ENCODE measurements at regions not wholly inside any gene's neighbourhood (a gene's known extent, or its start where the extent isn't known, plus 50 kb on each side); places are given as distances from the start of the nearest gene placed in this dataset.

DNA sequence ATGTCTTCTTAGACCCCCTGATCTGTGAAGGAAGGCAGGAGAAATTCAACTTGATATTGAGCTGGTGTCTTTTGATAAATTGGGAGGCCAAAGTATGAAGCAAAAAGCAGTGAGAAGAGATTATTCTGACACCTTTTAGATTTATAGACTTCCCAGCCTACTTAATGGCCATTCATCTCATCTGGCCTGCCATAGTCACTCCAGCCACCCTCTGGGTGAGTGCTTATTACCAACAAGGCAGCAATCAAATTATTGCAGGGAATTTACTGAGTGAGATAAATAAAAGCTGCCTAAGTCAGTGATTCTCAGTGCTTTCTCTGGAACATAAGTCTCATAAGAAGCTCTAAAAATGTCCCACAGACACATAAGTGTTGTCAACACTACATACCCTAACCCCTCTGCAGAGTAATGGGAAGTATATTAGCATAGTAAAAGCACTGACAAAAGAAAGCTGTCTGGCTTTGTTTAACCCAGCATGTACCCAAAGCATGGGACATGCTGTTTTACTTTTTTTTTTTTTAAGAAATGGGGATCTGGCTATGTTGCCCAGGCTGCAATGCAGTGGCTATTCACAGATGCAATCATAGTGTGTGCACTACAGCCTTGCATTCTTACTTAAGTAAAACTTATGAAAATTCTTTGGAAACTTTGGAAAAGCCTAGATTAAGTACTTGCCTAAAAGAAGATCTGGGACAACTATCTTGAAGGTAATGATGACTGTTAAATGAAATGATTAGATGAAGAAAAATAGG is 725.3 kb downstream of the TUSC7 start:
- TF ChIP-seq POLR2A (IDR thresholded peaks at IDR 0.05; ENCODE audit: low read length) (no peak), GATA1 (IDR thresholded peaks at IDR 0.05; ENCODE audit: low read depth, low read length) (no peak)
